ENCODE measurements at regions not wholly inside any gene's neighbourhood (a gene's known extent, or its start where the extent isn't known, plus 50 kb on each side); places are given as distances from the start of the nearest gene placed in this dataset.

- Histone ChIP-seq H3K4me3 (no peak overlapping the region), H3K27me3 (no peaks in the 10 kb centered on the region), H3K9me3 (replicated peaks in 1 of 3) (no peaks in the 10 kb centered on the region), H3K4me1 (replicated peaks in 1 of 2) (peaks cover 0 to 17% of the 10 kb centered on the region in 2 donors), H3K36me3 (replicated peaks in 1 of 2) (no peaks in the 10 kb centered on the region), H3K27ac (peak overlapping the region in 2 of 5 donors; percentile 54 to 68)
- WGBS, 4 donors = 54 to 62% (median 58%) methylated on average over 3 of the region's 3 CpGs
- DNase-seq = no peak
- TF ChIP-seq POLR2A (IDR thresholded peaks at IDR 0.05) (no peak), CTCF (IDR thresholded peaks at IDR 0.05) (no peak)
- intact Hi-C loops (cut with DNase I) = no loop called here
Measured at GRCh38 chr5:6260846-6261245, 117.5 kb downstream of the MED10 start.

DNA sequence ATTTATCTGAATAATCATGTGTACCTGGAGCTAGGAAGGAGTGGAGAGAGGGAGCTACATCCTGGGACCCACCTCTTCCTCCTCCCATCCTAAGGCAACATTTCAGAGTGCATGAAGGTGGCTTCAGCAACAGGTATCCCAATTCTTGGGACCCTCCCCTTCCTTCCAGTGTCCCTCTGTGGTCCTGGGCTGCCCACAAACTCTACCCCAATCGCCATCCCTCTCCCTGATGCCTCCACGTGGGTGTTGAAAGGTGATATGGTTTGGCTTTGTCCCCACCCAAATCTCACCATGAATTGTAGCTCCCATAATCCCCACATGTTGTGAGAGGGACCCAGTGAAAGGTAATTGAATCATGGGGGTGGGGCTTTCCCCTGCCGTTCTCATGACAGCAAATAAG, 121.4 kb downstream of the MED10 start:
- Histone ChIP-seq H3K9me3 (replicated peaks in 1 of 3) (no peaks in the 10 kb centered on the region), H3K4me3 (no peak overlapping the region), H3K36me3 (replicated peaks in 1 of 2) (no peaks in the 10 kb centered on the region), H3K4me1 (replicated peaks in 1 of 2) (peaks cover 0 to 8% of the 10 kb centered on the region in 2 donors), H3K27me3 (no peaks in the 10 kb centered on the region), H3K27ac (no peak overlapping the region)
- no peak for DNase-seq
- TF ChIP-seq POLR2A (IDR thresholded peaks at IDR 0.05) = no peak
- TF ChIP-seq CTCF (IDR thresholded peaks at IDR 0.05) = no peak
- WGBS, 4 donors = 48 to 74% (median 63%) methylated on average over 3 of the region's 3 CpGs
- intact Hi-C loops (cut with DNase I) = no loop called here

- Histone ChIP-seq H3K27ac (no peak overlapping the region), H3K4me1 (replicated peaks in 1 of 2) (peaks cover 0 to 3% of the 10 kb centered on the region in 2 donors), H3K27me3 (no peaks in the 10 kb centered on the region), H3K36me3 (replicated peaks in 1 of 2) (no peaks in the 10 kb centered on the region), H3K9me3 (replicated peaks in 1 of 3) (no peaks in the 10 kb centered on the region), H3K4me3 (no peak overlapping the region)
- WGBS, 4 donors = 32 to 51% (median 41%) methylated on average over 1 to 2 of the region's 2 CpGs
- intact Hi-C loops (cut with DNase I) = no loop called here
- DNase-seq = no peak
- TF ChIP-seq CTCF (IDR thresholded peaks at IDR 0.05) (no peak), POLR2A (IDR thresholded peaks at IDR 0.05) (no peak)
Measured at GRCh38 chr5:6255956-6256355, 122.4 kb downstream of the MED10 start.

DNA sequence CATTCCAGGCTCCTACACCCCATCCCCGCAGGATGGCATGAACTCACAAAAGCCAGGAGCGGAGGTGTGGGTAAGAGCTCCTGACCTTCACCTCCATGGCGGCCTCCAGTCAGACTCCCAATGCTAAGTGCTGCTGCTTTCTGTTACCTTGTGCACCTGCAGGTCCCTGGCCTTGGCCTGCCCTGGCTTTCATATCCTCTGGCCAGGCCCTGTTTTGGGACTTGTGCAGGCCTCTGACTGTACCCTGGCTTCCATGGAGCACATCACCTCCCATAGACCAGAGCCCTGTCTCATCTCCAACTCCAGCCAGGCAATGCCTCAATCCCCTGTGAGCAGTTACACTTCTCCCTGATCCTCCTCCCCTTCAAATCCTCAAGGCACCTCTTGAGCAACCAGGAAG, 124.5 kb downstream of the MED10 start:
- 64 to 81% (median 66%) methylated on average over 3 of the region's 3 CpGs for WGBS, 4 donors
- intact Hi-C loops (cut with DNase I) = no loop called here
- no peak overlapping the region for H3K27ac ChIP-seq
- no peaks in the 10 kb centered on the region for H3K9me3 ChIP-seq (replicated peaks in 1 of 3)
- no peaks in the 10 kb centered on the region for H3K4me1 ChIP-seq (replicated peaks in 1 of 2)
- TF ChIP-seq POLR2A (IDR thresholded peaks at IDR 0.05) (no peak), CTCF (IDR thresholded peaks at IDR 0.05) (no peak)
- no peaks in the 10 kb centered on the region for H3K27me3 ChIP-seq
- H3K4me3 ChIP-seq = no peak overlapping the region
- no peak for DNase-seq
- no peaks in the 10 kb centered on the region for H3K36me3 ChIP-seq (replicated peaks in 1 of 2)

Data from adrenal gland (tissue), 9 donors.